SW480 (cell line): ENCODE measurements at regions not wholly inside any gene's neighbourhood (a gene's known extent, or its start where the extent isn't known, plus 50 kb on each side); places are given as distances from the start of the nearest gene placed in this dataset.

Experiments used
- DNase-seq: peaks from one replicate; pipeline ENCODE4 v3.0.0-alpha.2; 2016; ENCODE audit warnings: low spot score

GRCh38 chr1:243912347-243912746, 62.3 kb upstream of the AKT3 start:
- DNase-seq: no peak

GRCh38 chr1:243910607-243911006, 60.6 kb upstream of the AKT3 start:
- no peak for DNase-seq

- DNase-seq: no peak
Measured at GRCh38 chr1:243903895-243904294, 53.9 kb upstream of the AKT3 start.

- no peak for DNase-seq
Measured at GRCh38 chr1:243903041-243903440, 53.0 kb upstream of the AKT3 start.

GRCh38 chr1:243902100-243902499, 52.1 kb upstream of the AKT3 start:
- no peak for DNase-seq
